ENCODE measurements at regions not wholly inside any gene's neighbourhood (a gene's known extent, or its start where the extent isn't known, plus 50 kb on each side); places are given as distances from the start of the nearest gene placed in this dataset.

GRCh38 chr20:57908704-57909630 lies 199.2 kb upstream of the PMEPA1 start:
- Histone ChIP-seq H3K4me1 (ENCODE audit: insufficient read depth, low read length, poor library complexity, severe bottlenecking) (no peaks in the 10 kb centered on the region), H3K36me3 (ENCODE audit: insufficient read depth, low read length) (no peaks in the 10 kb centered on the region), H3K4me3 (ENCODE audit: low read length, poor library complexity, severe bottlenecking) (no peak overlapping the region), H3K9me2 (replicated peaks; ENCODE audit: low read depth, low read length) (no peaks in the 10 kb centered on the region), H2AFZ (ENCODE audit: low read length) (no peak overlapping the region), H4K20me1 (ENCODE audit: insufficient read depth, low read length, poor library complexity, severe bottlenecking) (no peaks in the 10 kb centered on the region), H3K27me3 (ENCODE audit: insufficient read depth, low read length, poor library complexity, severe bottlenecking) (no peaks in the 10 kb centered on the region), H3F3A (ENCODE audit: low read depth) (no peaks in the 10 kb centered on the region), H3K9ac (ENCODE audit: low read depth, low read length, poor library complexity, severe bottlenecking) (no peak overlapping the region), H3K79me2 (ENCODE audit: insufficient read depth, low read length) (no peaks in the 10 kb centered on the region), H3K9me3 (ENCODE audit: insufficient read depth, low read depth, low read length) (no peaks in the 10 kb centered on the region), H3K4me2 (ENCODE audit: low read depth, low read length, poor library complexity, severe bottlenecking) (no peak overlapping the region)
- no peak for TF ChIP-seq CTCF (conservative IDR thresholded peaks at IDR 0.05; ENCODE audit: low read length)
- TF ChIP-seq EZH2phosphoT487 (IDR thresholded peaks at IDR 0.05; ENCODE audit: borderline replicate concordance): no peak

- no peak overlapping the region for H3K4me3 ChIP-seq (ENCODE audit: low read length, poor library complexity, severe bottlenecking)
- H3K9me2 ChIP-seq (replicated peaks; ENCODE audit: low read depth, low read length): no peaks in the 10 kb centered on the region
- H2AFZ ChIP-seq (ENCODE audit: low read length): no peak overlapping the region
- H3K36me3 ChIP-seq (ENCODE audit: insufficient read depth, low read length): no peaks in the 10 kb centered on the region
- H3K4me2 ChIP-seq (ENCODE audit: low read depth, low read length, poor library complexity, severe bottlenecking): no peak overlapping the region
- H3F3A ChIP-seq (ENCODE audit: low read depth): no peaks in the 10 kb centered on the region
- no peaks in the 10 kb centered on the region for H3K79me2 ChIP-seq (ENCODE audit: insufficient read depth, low read length)
- no peaks in the 10 kb centered on the region for H3K9me3 ChIP-seq (ENCODE audit: insufficient read depth, low read depth, low read length)
- H4K20me1 ChIP-seq (ENCODE audit: insufficient read depth, low read length, poor library complexity, severe bottlenecking): no peaks in the 10 kb centered on the region
- no peak for TF ChIP-seq CTCF (conservative IDR thresholded peaks at IDR 0.05; ENCODE audit: low read length)
- no peak for TF ChIP-seq EZH2phosphoT487 (IDR thresholded peaks at IDR 0.05; ENCODE audit: borderline replicate concordance)
- H3K27me3 ChIP-seq (ENCODE audit: insufficient read depth, low read length, poor library complexity, severe bottlenecking): no peaks in the 10 kb centered on the region
- H3K9ac ChIP-seq (ENCODE audit: low read depth, low read length, poor library complexity, severe bottlenecking): no peak overlapping the region
- no peaks in the 10 kb centered on the region for H3K4me1 ChIP-seq (ENCODE audit: insufficient read depth, low read length, poor library complexity, severe bottlenecking)
These were observed 198.4 kb upstream of the PMEPA1 start for GRCh38 chr20:57908226-57908625.

- no peaks in the 10 kb centered on the region for H4K20me1 ChIP-seq (ENCODE audit: insufficient read depth, low read length, poor library complexity, severe bottlenecking)
- H3K4me1 ChIP-seq (ENCODE audit: insufficient read depth, low read length, poor library complexity, severe bottlenecking): peaks cover under 1% of the 10 kb centered on the region
- H3K79me2 ChIP-seq (ENCODE audit: insufficient read depth, low read length): no peaks in the 10 kb centered on the region
- H3K9me3 ChIP-seq (ENCODE audit: insufficient read depth, low read depth, low read length): no peaks in the 10 kb centered on the region
- H3K27me3 ChIP-seq (ENCODE audit: insufficient read depth, low read length, poor library complexity, severe bottlenecking): no peaks in the 10 kb centered on the region
- no peak for TF ChIP-seq EZH2phosphoT487 (IDR thresholded peaks at IDR 0.05; ENCODE audit: borderline replicate concordance)
- TF ChIP-seq CTCF (conservative IDR thresholded peaks at IDR 0.05; ENCODE audit: low read length): no peak
- no peak overlapping the region for H3K4me2 ChIP-seq (ENCODE audit: low read depth, low read length, poor library complexity, severe bottlenecking)
- no peaks in the 10 kb centered on the region for H3K36me3 ChIP-seq (ENCODE audit: insufficient read depth, low read length)
- H2AFZ ChIP-seq (ENCODE audit: low read length): no peak overlapping the region
- no peak overlapping the region for H3K9ac ChIP-seq (ENCODE audit: low read depth, low read length, poor library complexity, severe bottlenecking)
- H3K4me3 ChIP-seq (ENCODE audit: low read length, poor library complexity, severe bottlenecking): no peak overlapping the region
- H3K9me2 ChIP-seq (replicated peaks; ENCODE audit: low read depth, low read length): no peaks in the 10 kb centered on the region
- H3F3A ChIP-seq (ENCODE audit: low read depth): no peaks in the 10 kb centered on the region
These were observed 197.6 kb upstream of the PMEPA1 start for GRCh38 chr20:57907131-57908000.
